Spleen (tissue), 7 donors: ENCODE measurements at regions not wholly inside any gene's neighbourhood (a gene's known extent, or its start where the extent isn't known, plus 50 kb on each side); places are given as distances from the start of the nearest gene placed in this dataset.

Source experiments
- CTCF ChIP-seq, 11 experiments: fragments of 200-600 bp in 7 of 11; fragments of 450-650 bp in 4 of 11; sonication (generic) in 4 of 11; IDR thresholded peaks in 8 of 11; conservative IDR thresholded peaks in 3 of 11; 1 replicate in 7 of 11; 2 replicates in 4 of 11; pipeline versions ENCODE4 v1.4.0 to v1.8.0; 2016 to 2021; ENCODE audit warnings: antibody characterized with exemption in 11 of 11, inconsistent platforms in 4 of 11, mild to moderate bottlenecking in 1 of 11
- POLR2A ChIP-seq, 3 donors: fragments of 450-650 bp; IDR thresholded peaks; one replicate each; pipeline ENCODE4 v1.5.1; 2017; ENCODE audit warnings: antibody characterized with exemption in 3 of 3, mild to moderate bottlenecking in 1 of 3
- POLR2AphosphoS5 ChIP-seq, 3 donors: sonication (generic); formaldehyde crosslinking; IDR thresholded peaks; one replicate each; pipeline ENCODE4 v1.5.1; 2017; ENCODE audit warnings: antibody characterized with exemption in 3 of 3
- donor health status: DM: no; HTN: no; CAD: no; lungs with moderate emphysema.
- donor health status: DM: no; HTN: no; CAD: no.
- donor health status: DM: no; HTN: no; CAD: no.

GRCh38 chr2:5343785-5344335 is 348.3 kb upstream of the SOX11 start:
- TF ChIP-seq POLR2A (IDR thresholded peaks at IDR 0.05) (no peak), CTCF (IDR thresholded peaks at IDR 0.05 in 8 of 11, conservative IDR thresholded peaks at IDR 0.05 in 3 of 11) (no peak), POLR2AphosphoS5 (IDR thresholded peaks at IDR 0.05) (no peak)
